Pancreas (tissue), 10 donors: ENCODE measurements at regions not wholly inside any gene's neighbourhood (a gene's known extent, or its start where the extent isn't known, plus 50 kb on each side); places are given as distances from the start of the nearest gene placed in this dataset.

Source experiments
- ATAC-seq, 4 donors: fragments of 200-7000 bp; cut with Tn5 transposase; one replicate each; pipeline versions ENCODE4 v1.8.0 to v1.9.1; 2020; ENCODE audit warnings: mild to moderate bottlenecking in 4 of 4, moderate library complexity in 4 of 4
- DNase-seq, 6 donors: peaks; one replicate each; pipeline ENCODE4 v3.0.0-alpha.2; 2020
- FAIRE-seq: peaks from 2 replicates; lab custom pipeline; 2012; peaks lifted over from hg19 to GRCh38; lab: Jason Lieb, UNC
- H3K27ac ChIP-seq, 4 donors: fragments of 200-600 bp; sonication (generic); 1 replicate in 3 of 4; 2 replicates in 1 of 4; pipeline versions ENCODE4 v1.5.0 to v1.8.0; 2020
- H3K27me3 ChIP-seq, 4 donors: fragments of 200-600 bp; one replicate each; pipeline ENCODE4 v1.8.0; 2021
- H3K36me3 ChIP-seq, 3 donors: fragments of 200-600 bp; sonication (generic) in 1 of 3; one replicate each; pipeline versions ENCODE4 v1.5.0 to v1.8.0; 2020 to 2021
- H3K4me1 ChIP-seq, 3 donors: fragments of 200-600 bp; one replicate each; pipeline ENCODE4 v1.8.0; 2021
- H3K4me3 ChIP-seq, 4 donors: fragments of 200-600 bp; sonication (generic) in 2 of 4; one replicate each; pipeline versions ENCODE4 v1.5.0 to v1.8.0; 2020 to 2021
- H3K9me3 ChIP-seq, 4 donors: fragments of 200-600 bp; one replicate each; pipeline ENCODE4 v1.8.0; 2021
- WGBS, 2 donors: extraction: QIAGEN DNeasy Blood & Tissue Kit; methylation state at CpG; one replicate each; pipeline ENCODE4 v1.1.7; 2013; 5-methylcytosine and 5-hydroxymethylcytosine counted together
- intact Hi-C, 3 donors: fragments of 100-400 bp; cut with DNase I; formaldehyde crosslinking; loops; one replicate each; pipeline versions ENCODE4 v1.11.1 to v1.14.2; 2022
- TF ChIP-seq, protein P1 (sequence below), 4 donors: fragments of 200-600 bp; sonication (generic) in 3 of 4; IDR thresholded peaks; one replicate each; pipeline versions ENCODE4 v1.5.0 to v1.8.0; 2021; ENCODE audit warnings: antibody characterized with exemption in 4 of 4
- donor health status: healthy with polysubstance abuse.
- donor health status: DM: no; HTN: no; CAD: no; lungs with moderate emphysema.
- donor health status: DM: no; HTN: no; CAD: no.
- donor health status: control.
- donor health status: control.
- donor health status: Bipolar disorder and iron deficiency.
- donor health status: DM: yes; HTN: yes; CAD: no.
- donor health status: DM: no; HTN: no; CAD: no.
- donor health status: DM: no; HTN: no; CAD: no.
- donor health status: DM: yes; HTN: yes; CAD: no.

DNA sequence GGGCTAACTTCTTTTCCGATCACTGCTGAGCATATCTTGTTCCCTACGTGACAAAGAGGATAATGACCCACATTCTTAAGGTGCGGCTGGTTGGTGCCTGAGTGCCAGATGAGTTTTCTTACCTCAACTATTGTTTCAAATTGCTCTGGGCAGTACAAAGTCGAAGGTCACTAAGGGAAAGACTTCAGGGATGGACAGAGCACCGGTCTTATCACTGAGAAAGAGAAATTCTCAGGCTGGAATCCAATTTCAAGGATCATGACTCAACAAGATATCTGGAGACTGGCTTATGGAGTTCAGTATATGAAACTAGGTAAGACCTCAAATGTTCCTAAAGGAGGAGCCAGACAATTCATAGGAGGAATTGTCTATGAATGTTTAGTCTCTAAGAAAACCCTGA, 780.3 kb downstream of the SUGCT start:
- ATAC-seq, result no peak
- TF ChIP-seq, protein P1, sequence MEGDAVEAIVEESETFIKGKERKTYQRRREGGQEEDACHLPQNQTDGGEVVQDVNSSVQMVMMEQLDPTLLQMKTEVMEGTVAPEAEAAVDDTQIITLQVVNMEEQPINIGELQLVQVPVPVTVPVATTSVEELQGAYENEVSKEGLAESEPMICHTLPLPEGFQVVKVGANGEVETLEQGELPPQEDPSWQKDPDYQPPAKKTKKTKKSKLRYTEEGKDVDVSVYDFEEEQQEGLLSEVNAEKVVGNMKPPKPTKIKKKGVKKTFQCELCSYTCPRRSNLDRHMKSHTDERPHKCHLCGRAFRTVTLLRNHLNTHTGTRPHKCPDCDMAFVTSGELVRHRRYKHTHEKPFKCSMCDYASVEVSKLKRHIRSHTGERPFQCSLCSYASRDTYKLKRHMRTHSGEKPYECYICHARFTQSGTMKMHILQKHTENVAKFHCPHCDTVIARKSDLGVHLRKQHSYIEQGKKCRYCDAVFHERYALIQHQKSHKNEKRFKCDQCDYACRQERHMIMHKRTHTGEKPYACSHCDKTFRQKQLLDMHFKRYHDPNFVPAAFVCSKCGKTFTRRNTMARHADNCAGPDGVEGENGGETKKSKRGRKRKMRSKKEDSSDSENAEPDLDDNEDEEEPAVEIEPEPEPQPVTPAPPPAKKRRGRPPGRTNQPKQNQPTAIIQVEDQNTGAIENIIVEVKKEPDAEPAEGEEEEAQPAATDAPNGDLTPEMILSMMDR (IDR thresholded peaks at IDR 0.05), result no peak
- FAIRE-seq, result no peak
- H3K36me3 ChIP-seq, result no peaks in the 10 kb centered on the region
- H3K27me3 ChIP-seq, result no peaks in the 10 kb centered on the region
- H3K4me1 ChIP-seq, result no peaks in the 10 kb centered on the region
- WGBS, 2 donors, result 51 to 75% methylated on average over 5 of the region's 5 CpGs
- H3K9me3 ChIP-seq, result no peaks in the 10 kb centered on the region
- H3K4me3 ChIP-seq, result no peak overlapping the region
- H3K27ac ChIP-seq, result no peak overlapping the region
- intact Hi-C loops, result no loop called here
- no peak for DNase-seq
